ENCODE measurements at regions not wholly inside any gene's neighbourhood (a gene's known extent, or its start where the extent isn't known, plus 50 kb on each side); places are given as distances from the start of the nearest gene placed in this dataset.

- no peaks in the 10 kb centered on the region for H3K9me3 Mint-ChIP-seq
- H3K27ac Mint-ChIP-seq: no peak overlapping the region
- H3K4me1 Mint-ChIP-seq (ENCODE audit: low read depth in 2 of 2): peaks cover 6 to 12% of the 10 kb centered on the region in 2 donors
- H3K4me3 Mint-ChIP-seq: no peak overlapping the region
- ATAC-seq (no peak), DNase-seq (ENCODE audit: low spot score) (no peak)
- no peaks in the 10 kb centered on the region for H3K36me3 Mint-ChIP-seq
- peaks cover 0 to 17% of the 10 kb centered on the region in 2 donors for H3K27me3 Mint-ChIP-seq
These were observed 246.2 kb downstream of the LRFN2 start for GRCh38 chr6:40340957-40341356.

- H3K27me3 Mint-ChIP-seq: peaks cover 0 to 20% of the 10 kb centered on the region in 2 donors
- H3K4me1 Mint-ChIP-seq (ENCODE audit: low read depth in 2 of 2): peaks cover 6 to 12% of the 10 kb centered on the region in 2 donors
- H3K27ac Mint-ChIP-seq: no peak overlapping the region
- no peak for ATAC-seq
- H3K36me3 Mint-ChIP-seq: no peaks in the 10 kb centered on the region
- H3K9me3 Mint-ChIP-seq: no peaks in the 10 kb centered on the region
- DNase-seq (ENCODE audit: low spot score): no peak
- no peak overlapping the region for H3K4me3 Mint-ChIP-seq
These were observed 247.0 kb downstream of the LRFN2 start for GRCh38 chr6:40340196-40340595.

GRCh38 chr6:40338306-40338705, 248.9 kb downstream of the LRFN2 start:
- no peaks in the 10 kb centered on the region for H3K9me3 Mint-ChIP-seq
- no peak overlapping the region for H3K4me3 Mint-ChIP-seq
- peaks cover 6 to 7% of the 10 kb centered on the region in 2 donors for H3K4me1 Mint-ChIP-seq (ENCODE audit: low read depth in 2 of 2)
- ATAC-seq (no peak), DNase-seq (ENCODE audit: low spot score) (no peak)
- H3K36me3 Mint-ChIP-seq: no peaks in the 10 kb centered on the region
- no peak overlapping the region for H3K27ac Mint-ChIP-seq
- H3K27me3 Mint-ChIP-seq: peaks cover 5 to 31% of the 10 kb centered on the region in 2 donors

GRCh38 chr6:40336940-40337760, 250.0 kb downstream of the LRFN2 start:
- peak overlapping the region in 1 of 2 donors; percentile 21 for H3K27ac Mint-ChIP-seq
- no peaks in the 10 kb centered on the region for H3K9me3 Mint-ChIP-seq
- peaks cover 7 to 12% of the 10 kb centered on the region in 2 donors for H3K4me1 Mint-ChIP-seq (ENCODE audit: low read depth in 2 of 2)
- ATAC-seq: no peak
- H3K36me3 Mint-ChIP-seq: no peaks in the 10 kb centered on the region
- DNase-seq (ENCODE audit: low spot score): no peak
- H3K4me3 Mint-ChIP-seq: no peak overlapping the region
- peaks cover 5 to 31% of the 10 kb centered on the region in 2 donors for H3K27me3 Mint-ChIP-seq

GRCh38 chr6:40336296-40336695, 250.9 kb downstream of the LRFN2 start:
- DNase-seq (ENCODE audit: low spot score) (no peak), ATAC-seq (no peak)
- H3K4me3 Mint-ChIP-seq: no peak overlapping the region
- no peak overlapping the region for H3K27ac Mint-ChIP-seq
- H3K9me3 Mint-ChIP-seq: no peaks in the 10 kb centered on the region
- H3K4me1 Mint-ChIP-seq (ENCODE audit: low read depth in 2 of 2): peaks cover 7 to 14% of the 10 kb centered on the region in 2 donors
- H3K27me3 Mint-ChIP-seq: peaks cover 5 to 31% of the 10 kb centered on the region in 2 donors
- no peaks in the 10 kb centered on the region for H3K36me3 Mint-ChIP-seq

GRCh38 chr6:40334496-40335270, 252.5 kb downstream of the LRFN2 start:
- Mint-ChIP-seq H3K4me1 (ENCODE audit: low read depth in 2 of 2) (peaks cover 9 to 14% of the 10 kb centered on the region in 2 donors), H3K36me3 (no peaks in the 10 kb centered on the region), H3K27ac (no peak overlapping the region), H3K9me3 (no peaks in the 10 kb centered on the region), H3K27me3 (peaks cover 5 to 31% of the 10 kb centered on the region in 2 donors), H3K4me3 (no peak overlapping the region)
- no peak for DNase-seq (ENCODE audit: low spot score)
- no peak for ATAC-seq

GRCh38 chr6:40331545-40331944, 255.6 kb downstream of the LRFN2 start:
- ATAC-seq (no peak), DNase-seq (ENCODE audit: low spot score) (no peak)
- Mint-ChIP-seq H3K36me3 (no peaks in the 10 kb centered on the region), H3K4me3 (no peak overlapping the region), H3K27me3 (peaks cover 5 to 22% of the 10 kb centered on the region in 2 donors), H3K4me1 (ENCODE audit: low read depth in 2 of 2) (peaks cover 9 to 27% of the 10 kb centered on the region in 2 donors), H3K27ac (peak overlapping the region in 1 of 2 donors; percentile 40), H3K9me3 (no peaks in the 10 kb centered on the region)

- ATAC-seq (no peak), DNase-seq (ENCODE audit: low spot score) (no peak)
- peaks cover 5 to 25% of the 10 kb centered on the region in 2 donors for H3K27me3 Mint-ChIP-seq
- no peaks in the 10 kb centered on the region for H3K9me3 Mint-ChIP-seq
- H3K27ac Mint-ChIP-seq: no peak overlapping the region
- no peaks in the 10 kb centered on the region for H3K36me3 Mint-ChIP-seq
- H3K4me1 Mint-ChIP-seq (ENCODE audit: low read depth in 2 of 2): peaks cover 10 to 31% of the 10 kb centered on the region in 2 donors
- H3K4me3 Mint-ChIP-seq: no peak overlapping the region
These were observed 256.9 kb downstream of the LRFN2 start for GRCh38 chr6:40330301-40330721.

GRCh38 chr6:40328986-40329545, 258.1 kb downstream of the LRFN2 start:
- Mint-ChIP-seq H3K27me3 (peaks cover 4 to 21% of the 10 kb centered on the region in 2 donors), H3K27ac (no peak overlapping the region), H3K4me1 (ENCODE audit: low read depth in 2 of 2) (peaks cover 10 to 31% of the 10 kb centered on the region in 2 donors), H3K4me3 (no peak overlapping the region), H3K36me3 (no peaks in the 10 kb centered on the region), H3K9me3 (no peaks in the 10 kb centered on the region)
- no peak for ATAC-seq
- no peak for DNase-seq (ENCODE audit: low spot score)

GRCh38 chr6:40328386-40328985, 258.7 kb downstream of the LRFN2 start:
- Mint-ChIP-seq H3K27me3 (peaks cover 0 to 18% of the 10 kb centered on the region in 2 donors), H3K27ac (no peak overlapping the region), H3K4me3 (no peak overlapping the region), H3K9me3 (no peaks in the 10 kb centered on the region), H3K4me1 (ENCODE audit: low read depth in 2 of 2) (peaks cover 10 to 31% of the 10 kb centered on the region in 2 donors), H3K36me3 (no peaks in the 10 kb centered on the region)
- peak in 1 of 2 donors; percentile 51 for ATAC-seq
- DNase-seq (ENCODE audit: low spot score): no peak

GRCh38 chr6:40326714-40327421, 260.3 kb downstream of the LRFN2 start:
- Mint-ChIP-seq H3K4me1 (ENCODE audit: low read depth in 2 of 2) (peaks cover 10 to 23% of the 10 kb centered on the region in 2 donors), H3K27me3 (peaks cover 12 to 23% of the 10 kb centered on the region in 2 donors), H3K4me3 (no peak overlapping the region), H3K27ac (no peak overlapping the region), H3K9me3 (no peaks in the 10 kb centered on the region), H3K36me3 (no peaks in the 10 kb centered on the region)
- no peak for ATAC-seq
- no peak for DNase-seq (ENCODE audit: low spot score)

GRCh38 chr6:40325791-40326190, 261.4 kb downstream of the LRFN2 start:
- Mint-ChIP-seq H3K9me3 (no peaks in the 10 kb centered on the region), H3K36me3 (no peaks in the 10 kb centered on the region), H3K27me3 (peaks cover 12 to 29% of the 10 kb centered on the region in 2 donors), H3K4me3 (no peak overlapping the region), H3K27ac (no peak overlapping the region), H3K4me1 (ENCODE audit: low read depth in 2 of 2) (peaks cover 10 to 23% of the 10 kb centered on the region in 2 donors)
- DNase-seq (ENCODE audit: low spot score) (no peak), ATAC-seq (no peak)

- DNase-seq (ENCODE audit: low spot score): no peak
- Mint-ChIP-seq H3K4me1 (ENCODE audit: low read depth in 2 of 2) (peaks cover 10 to 23% of the 10 kb centered on the region in 2 donors), H3K4me3 (no peak overlapping the region), H3K9me3 (no peaks in the 10 kb centered on the region), H3K27me3 (peaks cover 12 to 33% of the 10 kb centered on the region in 2 donors), H3K27ac (no peak overlapping the region), H3K36me3 (no peaks in the 10 kb centered on the region)
- no peak for ATAC-seq
These were observed 262.1 kb downstream of the LRFN2 start for GRCh38 chr6:40325041-40325440.

Measured in natural killer cell treated with Interleukin-12 subunit alpha and Interleukin-12 subunit beta and Interleukin-15 and Interleukin-18, amount 100 ng/mL, for 72 hours (primary cell).